ENCODE measurements at regions not wholly inside any gene's neighbourhood (a gene's known extent, or its start where the extent isn't known, plus 50 kb on each side); places are given as distances from the start of the nearest gene placed in this dataset.

DNA sequence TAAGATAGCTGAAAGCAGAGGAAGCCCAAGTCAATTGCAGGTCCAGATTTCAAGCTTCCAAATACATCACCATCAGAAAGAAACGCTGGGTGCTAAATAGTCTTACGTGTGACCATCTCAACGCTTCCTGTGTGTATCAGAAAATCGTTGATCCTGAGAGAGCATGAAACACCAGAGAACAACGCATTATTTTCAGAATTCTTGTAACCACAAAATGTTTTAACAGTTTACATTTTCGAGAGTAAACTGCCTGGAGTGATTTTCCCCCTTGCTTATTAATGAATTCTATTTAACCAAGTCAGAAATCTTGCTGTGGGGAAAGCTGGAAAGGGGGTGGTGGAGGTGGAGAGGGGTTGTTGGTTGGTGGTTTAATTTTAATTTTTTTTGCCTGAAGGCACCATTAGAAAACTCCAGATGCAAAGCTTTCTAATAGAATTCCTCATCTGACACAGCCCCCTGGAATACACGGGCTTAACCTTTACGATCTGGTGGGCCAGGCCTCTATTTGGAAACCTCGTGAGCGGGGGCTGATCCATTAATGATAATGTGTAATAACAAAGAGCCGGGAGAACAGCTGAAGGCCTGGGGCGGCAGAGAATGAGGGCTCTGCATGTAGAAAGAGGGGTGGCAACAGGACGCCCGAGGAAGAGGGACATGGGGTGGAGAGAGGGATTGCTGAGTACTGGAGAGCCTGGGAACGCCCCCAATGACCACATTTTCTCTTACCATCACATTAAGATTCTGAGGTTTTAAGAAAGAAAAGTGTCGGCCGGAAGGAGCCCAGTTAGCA is 124.5 kb upstream of the NFIB start:
- H3K9me2 ChIP-seq (ENCODE audit: insufficient read depth): no peaks in the 10 kb centered on the region
- H3K36me3 ChIP-seq (ENCODE audit: insufficient read depth): no peaks in the 10 kb centered on the region
- no peak for DNase-seq (ENCODE audit: low spot score)
- no peaks in the 10 kb centered on the region for H3K27me3 ChIP-seq (ENCODE audit: insufficient read depth)
- H3K27me3 Mint-ChIP-seq (ENCODE audit: insufficient read depth, low read depth, poor library complexity): no peaks in the 10 kb centered on the region
- H3K4me1 ChIP-seq (ENCODE audit: insufficient read depth): no peaks in the 10 kb centered on the region
- H3K4me2 ChIP-seq: no peak overlapping the region
- no peaks in the 10 kb centered on the region for H3K79me2 ChIP-seq (replicated peaks; ENCODE audit: insufficient read depth)
- H2AFZ ChIP-seq: no peak overlapping the region; the same call in none of the 2 replicates
- no peaks in the 10 kb centered on the region for H3F3A ChIP-seq (replicated peaks; ENCODE audit: low read depth)
- no peaks in the 10 kb centered on the region for H3K9me3 Mint-ChIP-seq
- no peaks in the 10 kb centered on the region for H3K36me3 Mint-ChIP-seq (ENCODE audit: low read depth)
- H3K4me3 Mint-ChIP-seq: no peak overlapping the region
- H4K20me1 ChIP-seq (replicated peaks; ENCODE audit: insufficient read depth): no peaks in the 10 kb centered on the region
- no peak overlapping the region for H3K4me3 ChIP-seq
- no peak overlapping the region for H3K27ac ChIP-seq (ENCODE audit: low read depth)
- TF ChIP-seq EZH2 (IDR thresholded peaks at IDR 0.05; ENCODE audit: low read depth, unreplicated experiment) (no peak), ZNF114 (CRISPR knock-in tag; IDR thresholded peaks at IDR 0.05) (no peak), EZH2phosphoT487 (IDR thresholded peaks at IDR 0.05; ENCODE audit: unreplicated experiment) (no peak), CTCF (conservative IDR thresholded peaks at IDR 0.05; ENCODE audit: low read depth in 2 of 2) (no peak), JUNB (IDR thresholded peaks at IDR 0.05; ENCODE audit: unreplicated experiment) (no peak), POLR2AphosphoS5 (IDR thresholded peaks at IDR 0.05; ENCODE audit: low read depth) (no peak), CREB1 (CRISPR knock-in tag; IDR thresholded peaks at IDR 0.05; ENCODE audit: low read depth) (no peak), STAT1 (IDR thresholded peaks at IDR 0.05; ENCODE audit: unreplicated experiment) (no peak), REST (IDR thresholded peaks at IDR 0.05; ENCODE audit: unreplicated experiment) (no peak), NANOG (IDR thresholded peaks at IDR 0.05; ENCODE audit: borderline replicate concordance) (no peak), ZNF331 (CRISPR knock-in tag; IDR thresholded peaks at IDR 0.05; ENCODE audit: low read depth) (no peak)
- TF ChIP-seq, protein P1, sequence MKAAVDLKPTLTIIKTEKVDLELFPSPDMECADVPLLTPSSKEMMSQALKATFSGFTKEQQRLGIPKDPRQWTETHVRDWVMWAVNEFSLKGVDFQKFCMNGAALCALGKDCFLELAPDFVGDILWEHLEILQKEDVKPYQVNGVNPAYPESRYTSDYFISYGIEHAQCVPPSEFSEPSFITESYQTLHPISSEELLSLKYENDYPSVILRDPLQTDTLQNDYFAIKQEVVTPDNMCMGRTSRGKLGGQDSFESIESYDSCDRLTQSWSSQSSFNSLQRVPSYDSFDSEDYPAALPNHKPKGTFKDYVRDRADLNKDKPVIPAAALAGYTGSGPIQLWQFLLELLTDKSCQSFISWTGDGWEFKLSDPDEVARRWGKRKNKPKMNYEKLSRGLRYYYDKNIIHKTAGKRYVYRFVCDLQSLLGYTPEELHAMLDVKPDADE (IDR thresholded peaks at IDR 0.05): no peak
- TF ChIP-seq, protein P2, sequence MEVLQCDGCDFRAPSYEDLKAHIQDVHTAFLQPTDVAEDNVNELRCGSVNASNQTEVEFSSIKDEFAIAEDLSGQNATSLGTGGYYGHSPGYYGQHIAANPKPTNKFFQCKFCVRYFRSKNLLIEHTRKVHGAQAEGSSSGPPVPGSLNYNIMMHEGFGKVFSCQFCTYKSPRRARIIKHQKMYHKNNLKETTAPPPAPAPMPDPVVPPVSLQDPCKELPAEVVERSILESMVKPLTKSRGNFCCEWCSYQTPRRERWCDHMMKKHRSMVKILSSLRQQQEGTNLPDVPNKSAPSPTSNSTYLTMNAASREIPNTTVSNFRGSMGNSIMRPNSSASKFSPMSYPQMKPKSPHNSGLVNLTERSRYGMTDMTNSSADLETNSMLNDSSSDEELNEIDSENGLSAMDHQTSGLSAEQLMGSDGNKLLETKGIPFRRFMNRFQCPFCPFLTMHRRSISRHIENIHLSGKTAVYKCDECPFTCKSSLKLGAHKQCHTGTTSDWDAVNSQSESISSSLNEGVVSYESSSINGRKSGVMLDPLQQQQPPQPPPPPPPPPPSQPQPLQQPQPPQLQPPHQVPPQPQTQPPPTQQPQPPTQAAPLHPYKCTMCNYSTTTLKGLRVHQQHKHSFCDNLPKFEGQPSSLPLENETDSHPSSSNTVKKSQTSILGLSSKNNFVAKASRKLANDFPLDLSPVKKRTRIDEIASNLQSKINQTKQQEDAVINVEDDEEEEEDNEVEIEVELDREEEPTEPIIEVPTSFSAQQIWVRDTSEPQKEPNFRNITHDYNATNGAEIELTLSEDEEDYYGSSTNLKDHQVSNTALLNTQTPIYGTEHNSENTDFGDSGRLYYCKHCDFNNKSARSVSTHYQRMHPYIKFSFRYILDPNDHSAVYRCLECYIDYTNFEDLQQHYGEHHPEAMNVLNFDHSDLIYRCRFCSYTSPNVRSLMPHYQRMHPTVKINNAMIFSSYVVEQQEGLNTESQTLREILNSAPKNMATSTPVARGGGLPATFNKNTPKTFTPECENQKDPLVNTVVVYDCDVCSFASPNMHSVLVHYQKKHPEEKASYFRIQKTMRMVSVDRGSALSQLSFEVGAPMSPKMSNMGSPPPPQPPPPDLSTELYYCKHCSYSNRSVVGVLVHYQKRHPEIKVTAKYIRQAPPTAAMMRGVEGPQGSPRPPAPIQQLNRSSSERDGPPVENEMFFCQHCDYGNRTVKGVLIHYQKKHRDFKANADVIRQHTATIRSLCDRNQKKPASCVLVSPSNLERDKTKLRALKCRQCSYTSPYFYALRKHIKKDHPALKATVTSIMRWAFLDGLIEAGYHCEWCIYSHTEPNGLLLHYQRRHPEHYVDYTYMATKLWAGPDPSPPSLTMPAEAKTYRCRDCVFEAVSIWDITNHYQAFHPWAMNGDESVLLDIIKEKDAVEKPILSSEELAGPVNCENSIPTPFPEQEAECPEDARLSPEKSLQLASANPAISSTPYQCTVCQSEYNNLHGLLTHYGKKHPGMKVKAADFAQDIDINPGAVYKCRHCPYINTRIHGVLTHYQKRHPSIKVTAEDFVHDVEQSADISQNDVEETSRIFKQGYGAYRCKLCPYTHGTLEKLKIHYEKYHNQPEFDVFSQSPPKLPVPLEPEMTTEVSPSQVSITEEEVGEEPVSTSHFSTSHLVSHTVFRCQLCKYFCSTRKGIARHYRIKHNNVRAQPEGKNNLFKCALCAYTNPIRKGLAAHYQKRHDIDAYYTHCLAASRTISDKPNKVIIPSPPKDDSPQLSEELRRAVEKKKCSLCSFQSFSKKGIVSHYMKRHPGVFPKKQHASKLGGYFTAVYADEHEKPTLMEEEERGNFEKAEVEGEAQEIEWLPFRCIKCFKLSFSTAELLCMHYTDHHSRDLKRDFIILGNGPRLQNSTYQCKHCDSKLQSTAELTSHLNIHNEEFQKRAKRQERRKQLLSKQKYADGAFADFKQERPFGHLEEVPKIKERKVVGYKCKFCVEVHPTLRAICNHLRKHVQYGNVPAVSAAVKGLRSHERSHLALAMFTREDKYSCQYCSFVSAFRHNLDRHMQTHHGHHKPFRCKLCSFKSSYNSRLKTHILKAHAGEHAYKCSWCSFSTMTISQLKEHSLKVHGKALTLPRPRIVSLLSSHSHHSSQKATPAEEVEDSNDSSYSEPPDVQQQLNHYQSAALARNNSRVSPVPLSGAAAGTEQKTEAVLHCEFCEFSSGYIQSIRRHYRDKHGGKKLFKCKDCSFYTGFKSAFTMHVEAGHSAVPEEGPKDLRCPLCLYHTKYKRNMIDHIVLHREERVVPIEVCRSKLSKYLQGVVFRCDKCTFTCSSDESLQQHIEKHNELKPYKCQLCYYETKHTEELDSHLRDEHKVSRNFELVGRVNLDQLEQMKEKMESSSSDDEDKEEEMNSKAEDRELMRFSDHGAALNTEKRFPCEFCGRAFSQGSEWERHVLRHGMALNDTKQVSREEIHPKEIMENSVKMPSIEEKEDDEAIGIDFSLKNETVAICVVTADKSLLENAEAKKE (CRISPR knock-in tag; IDR thresholded peaks at IDR 0.05): no peak
- H3K27ac Mint-ChIP-seq: no peak overlapping the region
- peaks cover 9% of the 10 kb centered on the region for H3K4me1 Mint-ChIP-seq
- ATAC-seq: no peak
